ENCODE measurements at regions not wholly inside any gene's neighbourhood (a gene's known extent, or its start where the extent isn't known, plus 50 kb on each side); places are given as distances from the start of the nearest gene placed in this dataset.

GRCh38 chr15:91514147-91514546 is 339.4 kb upstream of the SLCO3A1 start (continued):
- no peak for TF ChIP-seq ZNF592 (IDR thresholded peaks at IDR 0.05)
- no peak for TF ChIP-seq ZBTB33 (IDR thresholded peaks at IDR 0.05)
- TF ChIP-seq KDM1A (IDR thresholded peaks at IDR 0.05; ENCODE audit: borderline replicate concordance) = no peak
- no peak for TF ChIP-seq CREB1 (IDR thresholded peaks at IDR 0.05; ENCODE audit: low read depth)
- no peak for TF ChIP-seq SKIL (IDR thresholded peaks at IDR 0.05; ENCODE audit: low read depth, poor library complexity, severe bottlenecking)
